ENCODE measurements at regions not wholly inside any gene's neighbourhood (a gene's known extent, or its start where the extent isn't known, plus 50 kb on each side); places are given as distances from the start of the nearest gene placed in this dataset.

GRCh38 chr18:75521816-75522215 lies 94.3 kb upstream of the SMIM21 start:
- no peak for TF ChIP-seq POLR2AphosphoS5 (IDR thresholded peaks at IDR 0.05)
- no peak for TF ChIP-seq CTCF (IDR thresholded peaks at IDR 0.05)
- no peak for TF ChIP-seq POLR2A (IDR thresholded peaks at IDR 0.05; ENCODE audit: low read depth)
- no peak for TF ChIP-seq EP300 (IDR thresholded peaks at IDR 0.05)
